ENCODE measurements at regions not wholly inside any gene's neighbourhood (a gene's known extent, or its start where the extent isn't known, plus 50 kb on each side); places are given as distances from the start of the nearest gene placed in this dataset.

GRCh38 chr2:195106681-195107380 lies 550.2 kb upstream of the SLC39A10 start:
- intact Hi-C loops (cut with micrococcal nuclease): no loop called here
- Histone ChIP-seq H3K79me2 (ENCODE audit: insufficient read depth, low read length) (no peaks in the 10 kb centered on the region), H2AFZ (ENCODE audit: insufficient read depth, low read depth, low read length, poor library complexity, severe bottlenecking) (no peak overlapping the region), H3K27me3 (ENCODE audit: control insufficient read depth in 2 of 2, insufficient read depth in 2 of 2, low read length in 2 of 2) (no peaks in the 10 kb centered on the region), H3K9ac (ENCODE audit: insufficient read depth, low read length, poor library complexity, severe bottlenecking) (no peak overlapping the region), H3K4me3 (replicated peaks in 1 of 3; ENCODE audit: low read depth in 2 of 3, low read length in 3 of 3) (no peak overlapping the region), H3K4me2 (replicated peaks; ENCODE audit: extremely low read depth, low read length, poor library complexity, severe bottlenecking) (no peak overlapping the region), H3K27ac (ENCODE audit: low read depth in 1 of 2, low read length in 2 of 2) (no peak overlapping the region), H3K4me1 (ENCODE audit: control insufficient read depth in 1 of 2, insufficient read depth in 2 of 2, low read length in 2 of 2) (no peaks in the 10 kb centered on the region), H3K36me3 (replicated peaks in 1 of 2; ENCODE audit: control insufficient read depth in 1 of 2, insufficient read depth in 2 of 2, low read length in 2 of 2) (no peaks in the 10 kb centered on the region), H4K20me1 (ENCODE audit: insufficient read depth, low read length) (no peaks in the 10 kb centered on the region), H3K9me3 (replicated peaks in 1 of 2; ENCODE audit: control insufficient read depth in 1 of 2, insufficient read depth in 1 of 2, low read length in 2 of 2) (no peaks in the 10 kb centered on the region)
- Mint-ChIP-seq H3K27me3 (ENCODE audit: low read depth in 3 of 3) (no peaks in the 10 kb centered on the region), H3K27ac (no peak overlapping the region), H3K4me3 (no peak overlapping the region), H3K4me1 (no peaks in the 10 kb centered on the region), H3K9me3 (peaks cover 0 to 10% (median 4%) of the 10 kb centered on the region in 7 donors), H3K36me3 (no peaks in the 10 kb centered on the region)
- DNase-seq: no peak
- WGBS (ENCODE audit: insufficient coverage): 94% methylated on average over 3 of the region's 6 CpGs
- no peak for TF ChIP-seq CTCF (IDR thresholded peaks at IDR 0.05)

DNA sequence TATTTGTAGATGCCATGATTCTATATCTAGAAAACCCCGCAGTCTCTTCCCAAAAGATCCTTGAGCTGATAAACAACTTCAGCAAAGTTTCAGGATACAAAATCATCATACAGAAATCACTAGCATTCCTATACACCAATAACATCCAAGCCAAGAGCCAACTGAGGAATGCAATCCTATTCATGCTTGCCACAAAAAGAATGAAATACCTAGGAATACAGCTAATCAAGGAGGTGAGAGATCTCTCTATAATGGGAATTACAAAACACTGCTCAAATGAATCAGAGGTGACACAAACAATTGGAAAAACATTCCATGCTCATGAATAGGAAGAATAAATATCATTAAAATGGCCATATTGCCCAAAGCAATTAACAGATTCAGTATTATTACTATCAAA lies 551.4 kb upstream of the SLC39A10 start:
- Mint-ChIP-seq H3K4me3 (no peak overlapping the region), H3K4me1 (no peaks in the 10 kb centered on the region), H3K27ac (no peak overlapping the region), H3K36me3 (no peaks in the 10 kb centered on the region), H3K9me3 (peaks cover 0 to 10% (median 4%) of the 10 kb centered on the region in 7 donors), H3K27me3 (ENCODE audit: low read depth in 3 of 3) (no peaks in the 10 kb centered on the region)
- Histone ChIP-seq H3K4me3 (replicated peaks in 1 of 3; ENCODE audit: low read depth in 2 of 3, low read length in 3 of 3) (no peak overlapping the region), H3K4me1 (ENCODE audit: control insufficient read depth in 1 of 2, insufficient read depth in 2 of 2, low read length in 2 of 2) (no peaks in the 10 kb centered on the region), H3K27me3 (ENCODE audit: control insufficient read depth in 2 of 2, insufficient read depth in 2 of 2, low read length in 2 of 2) (no peaks in the 10 kb centered on the region), H3K36me3 (replicated peaks in 1 of 2; ENCODE audit: control insufficient read depth in 1 of 2, insufficient read depth in 2 of 2, low read length in 2 of 2) (no peaks in the 10 kb centered on the region), H4K20me1 (ENCODE audit: insufficient read depth, low read length) (no peaks in the 10 kb centered on the region), H2AFZ (ENCODE audit: insufficient read depth, low read depth, low read length, poor library complexity, severe bottlenecking) (no peak overlapping the region), H3K4me2 (replicated peaks; ENCODE audit: extremely low read depth, low read length, poor library complexity, severe bottlenecking) (no peak overlapping the region), H3K79me2 (ENCODE audit: insufficient read depth, low read length) (no peaks in the 10 kb centered on the region), H3K9me3 (replicated peaks in 1 of 2; ENCODE audit: control insufficient read depth in 1 of 2, insufficient read depth in 1 of 2, low read length in 2 of 2) (no peaks in the 10 kb centered on the region), H3K9ac (ENCODE audit: insufficient read depth, low read length, poor library complexity, severe bottlenecking) (no peak overlapping the region), H3K27ac (ENCODE audit: low read depth in 1 of 2, low read length in 2 of 2) (no peak overlapping the region)
- no CpG with 5 or more reads among the region's 1 CpG for WGBS (ENCODE audit: insufficient coverage)
- TF ChIP-seq CTCF (IDR thresholded peaks at IDR 0.05): no peak
- intact Hi-C loops (cut with micrococcal nuclease): no loop called here
- no peak for DNase-seq

Data from CD14-positive monocyte (primary cell).